SU-DHL-6 (cell line): ENCODE measurements at regions not wholly inside any gene's neighbourhood (a gene's known extent, or its start where the extent isn't known, plus 50 kb on each side); places are given as distances from the start of the nearest gene placed in this dataset.

ENCODE experiments used
- H2AFZ ChIP-seq: fragments of 200-600 bp; sonication (generic); 2 replicates; pipeline ENCODE4 v1.6.1; 2014; ENCODE audit warnings: low read depth, mild to moderate bottlenecking, moderate library complexity, mixed read lengths, antibody characterized with exemption, low read length; ENCODE audit not compliant: severe bottlenecking
- H3F3A ChIP-seq: fragments of 200-600 bp; shearing (Covaris generic); 2 replicates; pipeline ENCODE4 v1.6.0; 2016; ENCODE audit warnings: antibody characterized with exemption, mild to moderate bottlenecking; ENCODE audit not compliant: insufficient read depth
- H3K27ac ChIP-seq: fragments of 200-600 bp; sonication (generic); 2 replicates; pipeline ENCODE4 v1.5.1; 2016; ENCODE audit warnings: low read depth, mild to moderate bottlenecking, low read length, moderate library complexity, mixed read lengths
- H3K27me3 ChIP-seq: fragments of 200-600 bp; sonication (generic), shearing (Covaris generic); 2 replicates; pipeline ENCODE4 v1.6.0; 2014; ENCODE audit warnings: mild to moderate bottlenecking, low read length
- H3K36me3 ChIP-seq: fragments of 200-600 bp; sonication (generic); 2 replicates; pipeline ENCODE4 v1.6.1; 2014; ENCODE audit warnings: mild to moderate bottlenecking, low read length, mixed read lengths
- H3K4me2 ChIP-seq: fragments of 300-600, 200-600 bp; shearing (Covaris generic), sonication (generic); 2 replicates; pipeline ENCODE4 v1.6.0; 2014; ENCODE audit warnings: low read length, low read depth, mild to moderate bottlenecking; ENCODE audit not compliant: poor library complexity, severe bottlenecking
- H3K4me3 ChIP-seq: fragments of 200-600 bp; sonication (generic); 2 replicates; pipeline ENCODE4 v1.5.1; 2014; ENCODE audit warnings: antibody characterized with exemption, low read length, mild to moderate bottlenecking, mixed read lengths; ENCODE audit not compliant: insufficient read depth, poor library complexity, severe bottlenecking
- H3K79me2 ChIP-seq: fragments of 200-600 bp; sonication (generic); 2 replicates; pipeline ENCODE4 v1.6.1; 2014; ENCODE audit warnings: mild to moderate bottlenecking, low read length, moderate library complexity; ENCODE audit not compliant: insufficient read depth
- H3K9ac ChIP-seq: fragments of 200-600 bp; sonication (generic); 2 replicates; pipeline ENCODE4 v1.7.0; 2014; ENCODE audit warnings: mild to moderate bottlenecking, low read length
- H3K9me2 ChIP-seq: fragments of 200-600 bp; sonication (generic); replicated peaks from 2 replicates; pipeline ENCODE4 v1.6.1; 2014; ENCODE audit warnings: low read length; ENCODE audit not compliant: insufficient read depth
- H3K9me3 ChIP-seq: fragments of 200-600 bp; sonication (generic); 2 replicates; pipeline ENCODE4 v1.6.1; 2014; ENCODE audit warnings: low read length, mixed read lengths; ENCODE audit not compliant: insufficient read depth
- H4K20me1 ChIP-seq: fragments of 200-600 bp; sonication (generic); 2 replicates; pipeline ENCODE4 v1.6.1; 2014; ENCODE audit warnings: low read depth, mild to moderate bottlenecking, antibody characterized with exemption, low read length, moderate library complexity, mixed read lengths
- EZH2phosphoT487 ChIP-seq: fragments of 200-600 bp; sonication (generic), shearing (Covaris generic); conservative IDR thresholded peaks from 2 replicates; pipeline ENCODE4 v1.6.1; 2018; ENCODE audit warnings: mild to moderate bottlenecking, antibody characterized with exemption, low read length, moderate library complexity, mixed read lengths
- TF ChIP-seq, protein P1 (sequence below): fragments of 200-600 bp; sonication (generic); IDR thresholded peaks from one replicate; pipeline ENCODE4 v1.5.1; 2017; ENCODE audit warnings: antibody characterized with exemption, mild to moderate bottlenecking, low read length, moderate library complexity; ENCODE audit not compliant: insufficient read depth, poor library complexity, severe bottlenecking

DNA sequence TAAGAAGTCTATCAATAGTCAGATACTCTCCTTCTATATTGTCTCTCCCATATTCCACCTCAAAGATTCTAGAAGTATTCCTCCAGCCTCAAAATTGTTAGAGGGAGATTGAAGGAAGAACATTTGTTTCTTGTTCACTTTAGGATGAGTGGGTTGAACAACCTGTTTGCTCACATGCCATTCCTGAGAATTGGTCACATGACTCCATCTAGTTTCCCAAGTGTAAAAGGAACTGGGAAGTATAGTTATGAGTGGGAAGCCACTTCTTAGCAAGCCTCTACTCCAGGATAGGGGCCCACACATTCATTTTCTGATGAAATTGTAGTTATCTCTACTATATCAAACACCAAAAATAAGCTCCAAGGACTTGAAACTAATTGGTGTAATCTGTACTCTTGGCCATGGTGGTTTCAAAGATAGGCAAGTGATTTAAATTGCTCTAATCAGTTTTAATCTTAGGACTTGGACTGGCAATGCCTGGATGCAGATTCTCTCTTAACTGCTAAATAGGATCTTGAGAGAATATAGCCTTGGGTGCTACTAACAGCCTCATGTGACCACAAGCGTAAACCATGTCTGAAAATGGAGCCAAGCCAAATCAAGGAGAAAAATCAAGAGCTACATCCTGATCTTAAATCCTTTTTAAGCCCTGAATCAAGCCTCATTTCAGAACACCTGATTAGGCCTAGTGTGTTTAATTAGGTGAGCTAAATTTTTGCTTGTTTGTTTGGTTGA, 758.7 kb upstream of the MAN1A1 start:
- Histone ChIP-seq H3K4me3 (no peak overlapping the region), H3K9ac (no peak overlapping the region), H4K20me1 (no peaks in the 10 kb centered on the region), H3K79me2 (no peaks in the 10 kb centered on the region), H3F3A (no peaks in the 10 kb centered on the region), H3K36me3 (no peaks in the 10 kb centered on the region), H3K27me3 (no peaks in the 10 kb centered on the region), H3K27ac (no peak overlapping the region), H3K9me2 (no peaks in the 10 kb centered on the region), H3K9me3 (no peaks in the 10 kb centered on the region), H2AFZ (no peak overlapping the region), H3K4me2 (no peak overlapping the region)
- TF ChIP-seq EZH2phosphoT487, result no peak
- TF ChIP-seq, protein P1, sequence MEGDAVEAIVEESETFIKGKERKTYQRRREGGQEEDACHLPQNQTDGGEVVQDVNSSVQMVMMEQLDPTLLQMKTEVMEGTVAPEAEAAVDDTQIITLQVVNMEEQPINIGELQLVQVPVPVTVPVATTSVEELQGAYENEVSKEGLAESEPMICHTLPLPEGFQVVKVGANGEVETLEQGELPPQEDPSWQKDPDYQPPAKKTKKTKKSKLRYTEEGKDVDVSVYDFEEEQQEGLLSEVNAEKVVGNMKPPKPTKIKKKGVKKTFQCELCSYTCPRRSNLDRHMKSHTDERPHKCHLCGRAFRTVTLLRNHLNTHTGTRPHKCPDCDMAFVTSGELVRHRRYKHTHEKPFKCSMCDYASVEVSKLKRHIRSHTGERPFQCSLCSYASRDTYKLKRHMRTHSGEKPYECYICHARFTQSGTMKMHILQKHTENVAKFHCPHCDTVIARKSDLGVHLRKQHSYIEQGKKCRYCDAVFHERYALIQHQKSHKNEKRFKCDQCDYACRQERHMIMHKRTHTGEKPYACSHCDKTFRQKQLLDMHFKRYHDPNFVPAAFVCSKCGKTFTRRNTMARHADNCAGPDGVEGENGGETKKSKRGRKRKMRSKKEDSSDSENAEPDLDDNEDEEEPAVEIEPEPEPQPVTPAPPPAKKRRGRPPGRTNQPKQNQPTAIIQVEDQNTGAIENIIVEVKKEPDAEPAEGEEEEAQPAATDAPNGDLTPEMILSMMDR, result no peak

DNA sequence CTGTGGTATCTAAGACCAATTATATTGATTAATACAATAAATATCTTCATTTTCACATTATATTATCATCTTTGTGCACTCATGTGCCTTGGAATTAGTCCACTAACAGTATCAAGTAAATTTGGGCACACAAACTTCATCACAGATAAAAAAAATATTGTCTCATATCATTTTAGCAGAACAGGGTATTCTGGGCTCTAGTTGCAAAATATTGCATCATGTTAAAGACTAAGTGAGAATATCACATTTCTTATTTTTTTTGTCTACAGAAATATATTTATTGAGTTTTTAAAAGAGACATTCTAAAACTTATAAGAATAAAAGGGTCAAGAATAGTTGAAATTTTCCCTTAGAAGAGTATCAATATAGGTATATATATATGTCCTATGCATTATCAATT, 754.1 kb upstream of the MAN1A1 start:
- no peak for TF ChIP-seq EZH2phosphoT487
- TF ChIP-seq, protein P1, result no peak
- no peaks in the 10 kb centered on the region for H3K9me2 ChIP-seq

DNA sequence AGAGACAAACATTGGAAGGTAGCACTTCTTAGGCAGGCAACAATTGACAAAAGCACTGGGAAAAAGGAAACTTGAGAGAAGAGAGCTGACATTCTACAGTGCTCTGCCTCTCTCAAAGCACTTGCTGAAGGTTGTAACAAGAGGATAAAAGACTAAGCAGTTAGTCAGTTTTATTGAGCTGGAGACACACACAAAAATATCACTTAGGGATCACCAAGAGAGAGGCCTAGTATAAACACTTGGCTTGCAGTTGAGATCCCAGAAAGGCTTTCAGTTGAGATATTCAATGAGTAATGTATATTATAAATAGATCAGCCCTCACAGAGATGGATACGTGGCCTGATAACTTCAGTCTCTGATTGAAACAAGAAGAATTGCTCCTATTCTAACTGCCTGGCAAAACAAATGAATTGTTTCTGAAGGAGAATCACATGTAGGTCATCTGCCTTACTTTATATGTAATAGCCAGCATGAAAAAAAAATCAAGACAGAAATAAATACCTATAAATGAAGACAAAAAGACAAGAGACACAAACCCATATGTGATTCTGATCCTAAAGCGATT, 747.2 kb upstream of the MAN1A1 start:
- Histone ChIP-seq H2AFZ (peak overlapping the region; percentile 6), H3K79me2 (no peaks in the 10 kb centered on the region), H3K4me3 (no peak overlapping the region), H3K9me2 (no peaks in the 10 kb centered on the region), H3K9me3 (no peaks in the 10 kb centered on the region), H3K4me2 (no peak overlapping the region), H3K27me3 (no peaks in the 10 kb centered on the region), H4K20me1 (no peaks in the 10 kb centered on the region), H3K36me3 (no peaks in the 10 kb centered on the region), H3F3A (no peaks in the 10 kb centered on the region), H3K27ac (no peak overlapping the region), H3K9ac (no peak overlapping the region)
- TF ChIP-seq, protein P1, result no peak
- TF ChIP-seq EZH2phosphoT487, result no peak

More for the DNA sequence above, 754.1 kb upstream of the MAN1A1 start:
- no peak overlapping the region for H3K27ac ChIP-seq
- H3K4me3 ChIP-seq, result no peak overlapping the region
- H3F3A ChIP-seq, result no peaks in the 10 kb centered on the region
- no peaks in the 10 kb centered on the region for H3K36me3 ChIP-seq
- H4K20me1 ChIP-seq, result no peaks in the 10 kb centered on the region
- H3K9ac ChIP-seq, result no peak overlapping the region
- H3K27me3 ChIP-seq, result no peaks in the 10 kb centered on the region
- H3K9me3 ChIP-seq, result no peaks in the 10 kb centered on the region
- H3K79me2 ChIP-seq, result no peaks in the 10 kb centered on the region
- no peak overlapping the region for H2AFZ ChIP-seq
- H3K4me2 ChIP-seq, result no peak overlapping the region
